SKM-1 treated with dmso at 0.1 percent for 144 hours (cell line): ENCODE measurements at regions not wholly inside any gene's neighbourhood (a gene's known extent, or its start where the extent isn't known, plus 50 kb on each side); places are given as distances from the start of the nearest gene placed in this dataset.
"Not testable (repeated sequence)": the region's sequence is repeated elsewhere in the genome, so short reads cannot be mapped to it uniquely, and the experiment has no call there.

Experiments
- DNase-seq: peaks from one replicate; lab custom pipeline; 2025; ENCODE audit not compliant: unreplicated experiment; lab: John Stamatoyannopoulos, UW

GRCh38 chr12:107144441-107144840 lies 51.1 kb upstream of the CRY1 start:
- no peak for DNase-seq

GRCh38 chr12:107144990-107145389 lies 51.6 kb upstream of the CRY1 start:
- DNase-seq: no peak

- no peak for DNase-seq
Measured at GRCh38 chr12:107145397-107145796, 52.0 kb upstream of the CRY1 start.

GRCh38 chr12:107148107-107148506 lies 54.8 kb upstream of the CRY1 start:
- DNase-seq: no peak

DNA sequence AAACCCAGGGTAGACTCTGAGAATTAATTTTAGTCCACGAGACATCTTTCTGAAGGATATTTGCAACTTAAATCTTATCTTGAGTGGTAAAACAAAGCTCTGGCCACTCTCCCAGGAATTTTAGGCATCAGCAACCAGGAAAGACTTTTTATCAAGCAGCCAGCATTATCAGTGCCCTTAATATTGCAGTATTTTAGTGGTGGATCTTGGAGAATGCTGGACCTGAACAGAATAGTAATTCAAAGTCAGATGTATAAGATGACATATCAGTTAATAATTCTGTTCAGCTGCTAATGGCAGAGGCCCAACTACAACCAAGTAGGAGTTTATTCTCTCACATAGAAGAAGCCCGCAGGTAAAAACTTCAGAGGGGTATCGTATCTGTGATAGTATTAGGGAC lies 59.0 kb upstream of the CRY1 start:
- no peak for DNase-seq

DNA sequence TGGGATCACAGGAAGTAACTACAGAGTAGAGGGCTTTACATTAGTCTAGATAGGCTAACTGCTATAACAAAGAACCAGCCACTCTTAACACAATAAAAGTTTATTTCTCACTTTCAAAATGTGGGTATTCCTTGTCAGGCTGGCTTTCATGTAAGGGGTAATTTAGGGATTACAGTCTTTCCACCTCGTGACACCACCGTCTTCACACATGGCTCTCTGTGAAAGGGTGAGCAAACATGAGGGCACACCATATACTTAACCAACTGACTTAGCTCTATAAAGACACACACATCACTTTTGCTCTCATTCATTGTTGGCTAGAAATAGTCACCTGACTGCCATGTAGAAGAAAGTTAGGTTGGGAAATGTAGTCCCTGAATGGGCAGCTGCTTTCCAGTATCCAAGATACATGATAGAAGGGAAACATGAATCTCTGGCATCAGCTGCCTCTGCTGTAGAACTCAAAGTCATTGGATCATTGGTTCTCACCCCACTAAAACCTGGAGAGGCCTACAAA lies 66.1 kb upstream of the CRY1 start:
- DNase-seq: no peak

DNA sequence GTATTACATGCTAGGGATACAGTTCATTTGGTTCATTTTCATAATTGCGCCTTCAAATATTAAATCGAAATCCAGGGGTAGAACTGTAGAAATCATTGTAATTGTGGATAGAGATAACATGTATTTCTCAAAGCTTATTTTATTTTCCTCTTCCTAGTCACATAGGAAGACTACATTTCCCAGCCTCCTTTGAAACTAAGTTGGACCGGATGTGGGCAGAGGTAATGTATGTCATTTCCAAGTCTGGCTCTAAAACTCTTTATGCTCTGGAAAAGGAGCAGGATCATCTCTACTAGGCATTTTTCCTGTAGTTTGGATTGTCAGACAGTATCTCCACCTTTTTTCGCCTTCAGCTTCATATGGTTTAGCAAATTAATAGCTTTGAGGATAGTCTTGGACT lies 70.1 kb upstream of the CRY1 start:
- no peak for DNase-seq

DNA sequence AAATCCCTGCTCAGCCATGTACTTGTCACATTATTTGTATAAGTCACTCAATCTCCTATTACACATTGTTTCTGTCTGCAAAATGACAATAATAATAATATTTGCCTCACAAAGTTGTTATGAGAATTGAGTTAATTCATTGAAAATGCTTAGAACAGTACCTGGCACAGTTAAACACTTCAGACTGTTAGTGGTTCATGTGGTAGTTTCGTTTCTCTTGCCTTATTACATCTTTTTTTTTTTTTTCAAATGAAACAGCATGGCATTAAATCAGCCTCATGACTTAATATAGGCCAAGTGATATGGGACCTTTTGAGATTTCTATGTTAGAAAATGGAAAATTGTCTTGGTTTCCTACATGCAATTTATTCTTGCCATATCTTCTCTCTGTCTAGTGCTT lies 71.0 kb upstream of the CRY1 start:
- DNase-seq: no peak

- DNase-seq: no peak
Measured at GRCh38 chr12:107165581-107165980, 72.2 kb upstream of the CRY1 start.

GRCh38 chr12:107167756-107168155 lies 74.4 kb upstream of the CRY1 start:
- DNase-seq: no peak

DNA sequence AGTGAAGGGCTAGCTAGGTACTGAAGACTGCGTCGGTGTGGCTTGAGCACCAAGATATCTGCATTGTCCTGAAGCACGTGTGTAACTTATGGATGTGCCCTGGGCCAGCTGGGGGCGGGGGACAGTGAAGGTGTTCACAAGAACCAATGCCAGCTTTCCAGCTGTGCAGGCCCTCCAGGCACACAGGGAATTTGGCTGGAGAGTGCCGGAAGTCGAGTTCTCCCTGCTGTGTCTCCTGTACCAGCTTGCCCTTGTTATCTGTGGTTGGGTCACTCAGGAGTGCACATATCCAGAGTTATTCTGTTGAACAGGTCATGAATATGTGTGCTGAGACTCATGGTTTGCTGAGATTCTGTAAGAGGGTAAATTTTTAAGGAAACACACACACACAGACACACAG lies 75.9 kb upstream of the CRY1 start:
- no peak for DNase-seq

GRCh38 chr12:107178776-107179175 lies 85.4 kb upstream of the CRY1 start:
- no peak for DNase-seq

- DNase-seq: no peak
Measured at GRCh38 chr12:107179871-107180270, 86.5 kb upstream of the CRY1 start.

DNA sequence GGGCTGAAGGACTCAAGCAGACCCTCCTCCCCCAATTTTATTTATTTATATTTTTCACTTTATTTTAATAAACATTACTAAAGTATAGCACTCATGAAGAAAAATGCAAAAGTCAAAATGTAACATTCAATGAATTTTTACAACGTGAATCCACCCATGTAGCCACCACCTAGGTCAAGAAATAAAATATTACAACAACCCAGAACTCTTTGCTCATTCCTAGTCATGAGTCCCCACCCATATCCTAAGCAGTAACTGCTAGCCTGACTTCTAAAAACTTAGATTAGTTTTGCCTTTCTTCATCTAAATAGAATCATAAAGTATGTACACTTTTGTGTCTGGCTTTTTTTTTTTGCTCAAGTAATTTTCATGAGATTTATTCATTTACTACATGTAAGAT lies 86.9 kb upstream of the CRY1 start:
- DNase-seq: no peak

DNA sequence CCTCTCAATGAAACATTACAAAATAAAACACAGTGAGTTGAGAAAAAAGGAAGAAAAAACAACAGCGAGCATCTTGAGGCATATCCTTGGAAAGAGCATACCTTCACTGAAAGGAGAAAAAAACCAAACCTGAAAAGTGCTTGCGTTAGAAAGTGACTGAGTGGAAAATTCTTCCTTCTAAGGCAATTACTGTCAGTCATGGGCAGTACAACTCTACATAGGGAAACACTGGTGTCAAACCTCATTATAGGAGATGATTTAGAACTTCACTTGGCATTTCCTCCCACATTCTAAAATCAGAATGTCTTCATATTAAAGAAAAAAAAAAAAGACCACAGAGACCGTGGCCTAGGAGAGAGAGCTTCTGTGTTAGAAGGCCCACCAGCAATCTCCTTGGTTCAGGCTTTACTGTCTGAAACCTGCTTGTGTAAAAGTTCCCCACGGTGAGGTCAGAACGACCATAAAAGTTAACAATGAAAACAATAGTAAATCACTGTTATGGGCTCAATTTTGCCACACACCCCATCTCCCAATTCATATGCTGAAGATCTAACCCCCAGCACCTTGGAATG lies 91.1 kb upstream of the CRY1 start:
- no peak for DNase-seq

GRCh38 chr12:107196681-107197080 lies 103.3 kb upstream of the CRY1 start:
- DNase-seq: no peak

DNA sequence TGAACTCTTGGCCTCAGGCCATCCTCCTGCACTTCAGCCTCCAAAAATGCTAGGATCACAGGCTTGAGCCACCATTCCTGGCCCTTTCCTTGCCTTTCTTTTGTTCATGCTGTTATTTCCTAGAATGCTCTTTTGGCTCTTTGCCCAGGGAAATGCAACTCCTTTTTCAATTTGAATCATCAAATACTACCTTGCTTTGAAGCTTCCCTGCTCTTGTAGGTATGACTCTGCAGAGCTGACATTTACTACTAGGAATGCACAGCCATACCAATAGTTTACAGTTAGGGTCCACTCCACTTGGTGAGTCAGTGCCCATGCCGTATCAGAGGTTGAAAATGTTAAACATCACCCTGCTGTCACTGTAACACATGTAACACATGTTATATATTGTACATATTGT lies 107.0 kb upstream of the CRY1 start:
- DNase-seq: no peak

- DNase-seq: no peak
Measured at GRCh38 chr12:107207931-107208525, 114.7 kb upstream of the CRY1 start.

DNA sequence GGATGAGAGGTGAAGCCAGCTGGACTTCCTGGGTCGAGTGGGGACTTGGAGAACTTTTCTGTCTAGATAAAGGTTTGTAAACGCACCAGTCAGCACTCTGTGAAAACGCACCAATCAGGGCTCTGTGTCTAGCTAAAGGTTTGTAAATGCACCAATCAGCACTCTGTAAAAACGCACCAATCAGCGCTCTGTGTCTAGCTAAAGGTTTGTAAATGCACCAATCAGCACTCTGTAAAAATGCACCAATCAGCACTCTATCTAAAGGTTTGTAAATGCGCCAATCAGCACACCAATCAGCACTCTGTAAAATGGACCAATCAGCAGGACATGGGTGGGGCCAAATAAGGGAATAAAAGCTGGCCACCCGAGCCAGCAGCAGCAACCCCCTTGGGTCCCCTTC lies 116.4 kb upstream of the CRY1 start:
- DNase-seq: not testable (repeated sequence)

GRCh38 chr12:107214373-107214773 lies 121.0 kb upstream of the CRY1 start:
- DNase-seq: not testable (repeated sequence)

GRCh38 chr12:107216411-107216810 lies 123.1 kb upstream of the CRY1 start:
- not testable (repeated sequence) for DNase-seq

DNA sequence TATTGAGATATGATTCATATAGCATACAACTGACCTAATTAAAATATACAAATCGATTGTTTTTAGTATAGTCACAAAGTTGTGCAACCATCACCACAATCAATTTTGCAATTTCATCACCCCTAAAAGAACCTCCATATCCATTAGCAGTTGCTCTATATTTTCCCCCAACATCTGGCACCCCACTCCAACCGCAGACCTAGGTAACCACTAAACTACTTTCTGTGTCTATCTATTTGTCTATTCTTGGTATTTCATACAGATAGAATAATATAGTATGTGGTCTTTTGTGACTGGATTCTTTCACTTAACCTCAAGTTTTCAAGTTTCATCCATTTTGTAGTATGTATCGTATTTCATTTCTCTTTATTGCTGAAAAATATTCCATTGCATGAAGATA lies 126.0 kb upstream of the CRY1 start:
- no peak for DNase-seq

DNA sequence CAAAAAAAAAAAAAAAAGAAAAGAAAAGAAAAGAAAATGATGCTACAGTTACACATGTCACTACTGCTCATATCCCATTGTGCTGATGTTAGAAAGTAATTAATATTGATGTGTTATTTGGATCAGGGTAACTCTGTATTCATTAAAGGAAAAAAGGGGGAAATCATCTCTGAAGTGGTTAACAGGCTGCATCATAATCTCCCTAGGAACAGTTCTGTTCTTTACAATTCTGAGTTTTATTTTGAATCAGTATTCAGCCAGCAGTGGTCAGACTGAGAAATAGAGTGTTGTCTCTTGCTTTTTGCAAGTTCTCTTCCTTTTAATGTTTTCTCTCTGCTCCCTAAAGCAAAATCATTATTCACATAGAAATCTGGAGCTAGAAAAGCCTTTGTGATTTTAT lies 128.6 kb upstream of the CRY1 start:
- DNase-seq: no peak
